ENCODE measurements at regions not wholly inside any gene's neighbourhood (a gene's known extent, or its start where the extent isn't known, plus 50 kb on each side); places are given as distances from the start of the nearest gene placed in this dataset.

DNA sequence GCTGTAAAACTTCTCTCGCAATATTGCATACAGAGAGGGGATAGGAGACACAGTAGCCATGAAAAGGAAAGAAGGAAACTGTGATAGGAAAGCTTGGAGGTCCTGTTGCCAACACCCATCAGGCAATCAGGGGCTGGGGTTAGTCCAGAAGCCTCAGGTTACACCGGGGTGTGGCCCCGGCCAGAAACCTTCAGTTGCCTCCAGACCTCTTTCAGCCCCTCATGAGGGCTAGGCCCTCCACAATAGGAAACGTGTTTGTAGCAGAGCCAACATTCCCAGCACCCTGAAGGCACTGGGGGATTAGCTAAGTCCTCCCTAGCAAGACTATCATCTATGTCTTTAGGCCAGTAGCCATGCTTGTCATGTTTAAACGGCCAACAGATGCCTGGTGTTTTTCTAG is 1048.0 kb upstream of the CNTN5 start:
- no peak for DNase-seq
- Histone ChIP-seq H3K4me3 (no peak overlapping the region), H3K4me1 (no peaks in the 10 kb centered on the region), H3K36me3 (no peaks in the 10 kb centered on the region), H3K27me3 (no peaks in the 10 kb centered on the region), H3K9me3 (no peaks in the 10 kb centered on the region), H3K27ac (no peak overlapping the region)
- intact Hi-C loops (cut with DNase I) = no loop called here
- WGBS, 2 donors = 44 to 72% methylated on average over 5 of the region's 5 CpGs
- TF ChIP-seq POLR2A (IDR thresholded peaks at IDR 0.05) (no peak), EP300 (IDR thresholded peaks at IDR 0.05) (no peak), POLR2AphosphoS5 (IDR thresholded peaks at IDR 0.05) (no peak)
- TF ChIP-seq, protein P1, sequence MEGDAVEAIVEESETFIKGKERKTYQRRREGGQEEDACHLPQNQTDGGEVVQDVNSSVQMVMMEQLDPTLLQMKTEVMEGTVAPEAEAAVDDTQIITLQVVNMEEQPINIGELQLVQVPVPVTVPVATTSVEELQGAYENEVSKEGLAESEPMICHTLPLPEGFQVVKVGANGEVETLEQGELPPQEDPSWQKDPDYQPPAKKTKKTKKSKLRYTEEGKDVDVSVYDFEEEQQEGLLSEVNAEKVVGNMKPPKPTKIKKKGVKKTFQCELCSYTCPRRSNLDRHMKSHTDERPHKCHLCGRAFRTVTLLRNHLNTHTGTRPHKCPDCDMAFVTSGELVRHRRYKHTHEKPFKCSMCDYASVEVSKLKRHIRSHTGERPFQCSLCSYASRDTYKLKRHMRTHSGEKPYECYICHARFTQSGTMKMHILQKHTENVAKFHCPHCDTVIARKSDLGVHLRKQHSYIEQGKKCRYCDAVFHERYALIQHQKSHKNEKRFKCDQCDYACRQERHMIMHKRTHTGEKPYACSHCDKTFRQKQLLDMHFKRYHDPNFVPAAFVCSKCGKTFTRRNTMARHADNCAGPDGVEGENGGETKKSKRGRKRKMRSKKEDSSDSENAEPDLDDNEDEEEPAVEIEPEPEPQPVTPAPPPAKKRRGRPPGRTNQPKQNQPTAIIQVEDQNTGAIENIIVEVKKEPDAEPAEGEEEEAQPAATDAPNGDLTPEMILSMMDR (IDR thresholded peaks at IDR 0.05) = no peak

DNA sequence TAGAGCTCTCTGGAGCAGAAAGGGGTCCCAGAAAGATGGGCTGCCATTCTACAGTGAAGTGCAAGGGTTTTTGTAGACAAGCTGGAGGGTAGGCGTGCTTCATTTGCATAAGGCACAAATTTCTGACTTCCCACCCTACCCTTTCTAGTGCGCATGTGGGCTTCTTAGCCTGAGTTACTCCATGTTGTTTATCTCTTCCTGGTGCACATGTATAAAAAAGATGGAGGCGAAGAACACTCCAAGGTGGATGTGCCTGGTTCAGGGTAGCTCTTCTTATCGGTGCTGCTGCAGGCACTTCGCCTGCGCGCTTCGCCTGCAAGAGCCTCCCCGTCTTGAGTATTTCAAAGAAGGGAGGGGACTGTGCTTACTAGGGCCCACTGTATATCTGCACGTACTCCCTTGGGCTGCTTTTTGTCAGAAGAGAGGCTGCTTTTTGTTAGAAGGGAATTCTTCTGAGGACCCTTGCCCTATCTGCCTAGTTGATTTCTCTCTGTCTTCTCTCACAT is 1047.3 kb upstream of the CNTN5 start:
- intact Hi-C loops (cut with DNase I) = no loop called here
- DNase-seq = no peak
- no peaks in the 10 kb centered on the region for H3K36me3 ChIP-seq
- no peak for TF ChIP-seq POLR2AphosphoS5 (IDR thresholded peaks at IDR 0.05)
- TF ChIP-seq, protein P1 (IDR thresholded peaks at IDR 0.05) = no peak
- no peak for TF ChIP-seq POLR2A (IDR thresholded peaks at IDR 0.05)
- TF ChIP-seq EP300 (IDR thresholded peaks at IDR 0.05) = no peak
- no peaks in the 10 kb centered on the region for H3K9me3 ChIP-seq
- no peak overlapping the region for H3K4me3 ChIP-seq
- H3K27ac ChIP-seq = no peak overlapping the region
- no peaks in the 10 kb centered on the region for H3K27me3 ChIP-seq
- 72 to 82% methylated on average over 10 of the region's 10 CpGs for WGBS, 2 donors
- no peaks in the 10 kb centered on the region for H3K4me1 ChIP-seq

DNA sequence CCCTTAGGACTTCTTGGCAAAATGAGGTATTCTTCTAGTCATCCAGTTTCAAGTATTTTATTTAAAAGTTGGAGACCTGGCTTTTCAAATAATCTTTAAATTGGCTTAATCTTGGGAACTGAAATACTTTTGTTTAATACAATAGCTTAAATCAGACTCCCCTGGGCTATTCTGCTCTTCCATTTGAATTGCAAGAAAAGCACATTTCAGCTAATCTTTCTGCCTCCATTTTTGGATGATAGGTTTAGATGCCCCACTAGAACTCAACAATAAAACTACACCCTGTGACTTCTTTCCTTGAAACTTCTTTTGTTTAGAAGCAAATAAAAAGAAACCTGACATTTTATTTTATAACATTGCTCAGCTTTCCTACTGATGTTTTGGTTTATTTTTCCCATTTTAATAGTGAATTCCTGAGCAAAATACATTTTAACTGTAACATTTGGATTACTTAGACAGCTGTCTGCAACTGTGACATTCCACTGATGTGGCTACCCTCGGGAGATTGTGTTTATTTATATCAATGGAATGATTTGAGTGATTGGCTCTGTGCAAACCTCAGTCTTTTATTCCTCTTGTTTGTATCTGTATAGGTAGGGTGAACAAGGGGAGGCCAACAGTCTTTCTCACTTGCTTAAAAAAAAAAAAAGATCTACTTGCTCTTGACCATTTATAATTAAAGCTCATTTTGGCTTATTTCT is 1045.8 kb upstream of the CNTN5 start:
- no peak overlapping the region for H3K27ac ChIP-seq
- H3K9me3 ChIP-seq = no peaks in the 10 kb centered on the region
- no peak for DNase-seq
- TF ChIP-seq POLR2AphosphoS5 (IDR thresholded peaks at IDR 0.05) = no peak
- TF ChIP-seq POLR2A (IDR thresholded peaks at IDR 0.05) = no peak
- TF ChIP-seq, protein P1 (IDR thresholded peaks at IDR 0.05) = no peak
- no peak for TF ChIP-seq EP300 (IDR thresholded peaks at IDR 0.05)
- intact Hi-C loops (cut with DNase I) = no loop called here
- H3K4me1 ChIP-seq = no peaks in the 10 kb centered on the region
- H3K27me3 ChIP-seq = no peaks in the 10 kb centered on the region
- H3K36me3 ChIP-seq = no peaks in the 10 kb centered on the region
- 11 to 46% methylated on average over 1 of the region's 1 CpG for WGBS, 2 donors
- no peak overlapping the region for H3K4me3 ChIP-seq

DNA sequence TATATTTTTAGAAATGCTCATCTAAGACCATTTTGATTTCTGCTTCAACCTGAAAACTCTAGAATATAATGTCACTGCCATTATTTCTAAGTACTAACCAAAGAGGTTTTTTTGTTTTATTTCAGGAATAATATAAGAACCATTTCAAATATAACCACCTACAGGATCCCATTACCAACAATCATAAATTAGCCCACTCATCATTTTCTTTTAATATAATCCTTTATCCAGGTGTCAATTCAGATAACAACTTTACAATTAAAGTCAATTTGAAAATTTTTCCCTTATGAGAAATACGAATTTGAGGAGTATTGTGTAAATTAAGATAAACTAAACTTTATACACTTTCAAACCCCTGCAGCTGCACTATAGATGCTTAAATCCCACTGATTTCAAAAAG is 1043.0 kb upstream of the CNTN5 start:
- Histone ChIP-seq H3K36me3 (no peaks in the 10 kb centered on the region), H3K27me3 (no peaks in the 10 kb centered on the region), H3K9me3 (peaks cover 0 to 4% (median 0%) of the 10 kb centered on the region in 4 donors), H3K4me1 (no peaks in the 10 kb centered on the region), H3K27ac (no peak overlapping the region), H3K4me3 (no peak overlapping the region)
- intact Hi-C loops (cut with DNase I) = no loop called here
- no peak for DNase-seq
- TF ChIP-seq POLR2A (IDR thresholded peaks at IDR 0.05) (no peak), EP300 (IDR thresholded peaks at IDR 0.05) (no peak), POLR2AphosphoS5 (IDR thresholded peaks at IDR 0.05) (no peak)
- TF ChIP-seq, protein P1 (IDR thresholded peaks at IDR 0.05) = no peak
- 64 to 72% methylated on average over 1 of the region's 1 CpG for WGBS, 2 donors

GRCh38 chr11:97979741-97980140 is 1041.0 kb upstream of the CNTN5 start:
- TF ChIP-seq, protein P1 (IDR thresholded peaks at IDR 0.05) = no peak
- no peak for TF ChIP-seq POLR2AphosphoS5 (IDR thresholded peaks at IDR 0.05)
- no peak for TF ChIP-seq POLR2A (IDR thresholded peaks at IDR 0.05)
- TF ChIP-seq EP300 (IDR thresholded peaks at IDR 0.05) = no peak
- 88% methylated on average over 2 of the region's 2 CpGs for WGBS, 2 donors
- no peak overlapping the region for H3K4me3 ChIP-seq

More at GRCh38 chr11:97979741-97980140, 1041.0 kb upstream of the CNTN5 start:
- no peak overlapping the region for H3K27ac ChIP-seq
- no peak for DNase-seq
- H3K9me3 ChIP-seq = peaks cover 0 to 4% (median 0%) of the 10 kb centered on the region in 4 donors
- H3K27me3 ChIP-seq = no peaks in the 10 kb centered on the region
- no peaks in the 10 kb centered on the region for H3K36me3 ChIP-seq
- no peaks in the 10 kb centered on the region for H3K4me1 ChIP-seq
- intact Hi-C loops (cut with DNase I) = no loop called here

Data from sigmoid colon (tissue), 6 donors.